HG03175 (cell line): ENCODE measurements at regions not wholly inside any gene's neighbourhood (a gene's known extent, or its start where the extent isn't known, plus 50 kb on each side); places are given as distances from the start of the nearest gene placed in this dataset.

Source experiments
- ATAC-seq: cut with Tn5 transposase; IDR thresholded peaks from one replicate; pipeline ENCODE4 v1.9.1; 2021; ENCODE audit warnings: mild to moderate bottlenecking, moderate library complexity; ENCODE audit not compliant: unreplicated experiment

GRCh38 chr13:72258340-72258981, 391.5 kb upstream of the DACH1 start:
- ATAC-seq, result no peak

- ATAC-seq, result no peak
Measured at GRCh38 chr13:72255908-72256307, 388.9 kb upstream of the DACH1 start.

- no peak for ATAC-seq
Measured at GRCh38 chr13:72253754-72254153, 386.8 kb upstream of the DACH1 start.

GRCh38 chr13:72246396-72246795, 379.4 kb upstream of the DACH1 start:
- no peak for ATAC-seq

- no peak for ATAC-seq
Measured at GRCh38 chr13:72244788-72245187, 377.8 kb upstream of the DACH1 start.

- ATAC-seq, result no peak
Measured at GRCh38 chr13:72230131-72230530, 363.1 kb upstream of the DACH1 start.

- ATAC-seq, result no peak
Measured at GRCh38 chr13:72229067-72229466, 362.1 kb upstream of the DACH1 start.

GRCh38 chr13:72221276-72221962, 354.4 kb upstream of the DACH1 start:
- no peak for ATAC-seq

- ATAC-seq, result no peak
Measured at GRCh38 chr13:72218966-72219365, 352.0 kb upstream of the DACH1 start.

- no peak for ATAC-seq
Measured at GRCh38 chr13:72217142-72217541, 350.1 kb upstream of the DACH1 start.

GRCh38 chr13:72208112-72208645, 341.2 kb upstream of the DACH1 start:
- ATAC-seq, result no peak

GRCh38 chr13:72205773-72206172, 338.8 kb upstream of the DACH1 start:
- ATAC-seq, result no peak

- no peak for ATAC-seq
Measured at GRCh38 chr13:72204291-72204690, 337.3 kb upstream of the DACH1 start.

GRCh38 chr13:72201726-72202125, 334.7 kb upstream of the DACH1 start:
- ATAC-seq, result no peak

- no peak for ATAC-seq
Measured at GRCh38 chr13:72199640-72200039, 332.6 kb upstream of the DACH1 start.

- ATAC-seq, result no peak
Measured at GRCh38 chr13:72198967-72199560, 332.1 kb upstream of the DACH1 start.

GRCh38 chr13:72198042-72198441, 331.0 kb upstream of the DACH1 start:
- no peak for ATAC-seq

GRCh38 chr13:72195044-72195704, 328.2 kb upstream of the DACH1 start:
- no peak for ATAC-seq

GRCh38 chr13:72194523-72194922, 327.5 kb upstream of the DACH1 start:
- no peak for ATAC-seq

- no peak for ATAC-seq
Measured at GRCh38 chr13:72186730-72187422, 319.9 kb upstream of the DACH1 start.

- ATAC-seq, result no peak
Measured at GRCh38 chr13:72185776-72186175, 318.8 kb upstream of the DACH1 start.
